Erythroblast (primary cell): ENCODE measurements at regions not wholly inside any gene's neighbourhood (a gene's known extent, or its start where the extent isn't known, plus 50 kb on each side); places are given as distances from the start of the nearest gene placed in this dataset.

Experiments
- GATA1 ChIP-seq: IDR thresholded peaks from 2 replicates; pipeline ENCODE4 v1.6.1; 2011; ENCODE audit warnings: low read depth, mild to moderate bottlenecking, control low read depth, low read length, moderate library complexity
- POLR2A ChIP-seq: IDR thresholded peaks from 2 replicates; pipeline ENCODE4 v1.6.1; 2011; ENCODE audit warnings: mild to moderate bottlenecking, low read length

GRCh38 chr5:42894057-42894456, 82.4 kb upstream of the SELENOP start:
- TF ChIP-seq POLR2A (no peak), GATA1 (no peak)
